Lower leg skin (tissue), 4 donors: ENCODE measurements at regions not wholly inside any gene's neighbourhood (a gene's known extent, or its start where the extent isn't known, plus 50 kb on each side); places are given as distances from the start of the nearest gene placed in this dataset.

ENCODE experiments used
- DNase-seq, 2 donors: peaks; one replicate each; pipeline ENCODE4 v3.0.0-alpha.2; 2019; ENCODE audit warnings: low spot score in 2 of 2
- H3K4me3 ChIP-seq: fragments of 200-600 bp; sonication (generic); 2 replicates; pipeline ENCODE4 v1.5.1; 2017; ENCODE audit warnings: mild to moderate bottlenecking, low read depth; ENCODE audit not compliant: poor library complexity, severe bottlenecking
- CTCF ChIP-seq, 3 donors: fragments of 450-650 bp; IDR thresholded peaks; one replicate each; pipeline ENCODE4 v1.5.1; 2016; ENCODE audit warnings: antibody characterized with exemption in 3 of 3, mild to moderate bottlenecking in 3 of 3, moderate library complexity in 2 of 3
- POLR2A ChIP-seq, 2 donors: fragments of 450-650 bp; IDR thresholded peaks; one replicate each; pipeline ENCODE4 v1.6.1; 2016 to 2017; ENCODE audit warnings: antibody characterized with exemption in 2 of 2, mild to moderate bottlenecking in 1 of 2, moderate library complexity in 1 of 2
- WGBS, 2 donors: methylation state at CpG; one replicate each; pipeline ENCODE4 v1.1.5; 2018; 5-methylcytosine and 5-hydroxymethylcytosine counted together
- intact Hi-C: fragments of 100-400 bp; cut with DNase I; formaldehyde crosslinking; loops from one replicate; pipeline ENCODE4 v1.15.0; 2023; ENCODE audit warnings: low total_unique reads

GRCh38 chr10:77695186-77695585 is 57.6 kb upstream of the KCNMA1 start:
- no peak for TF ChIP-seq POLR2A (IDR thresholded peaks at IDR 0.05)
- no peak for TF ChIP-seq CTCF (IDR thresholded peaks at IDR 0.05)
- no peak for DNase-seq
- intact Hi-C loops: no loop called here
- WGBS, 2 donors: 80 to 82% methylated on average over 1 of the region's 1 CpG
- no peak overlapping the region for H3K4me3 ChIP-seq

- peak in 1 of 2 donors; percentile 48 for DNase-seq
- H3K4me3 ChIP-seq: no peak overlapping the region
- TF ChIP-seq CTCF (IDR thresholded peaks at IDR 0.05): no peak
- no peak for TF ChIP-seq POLR2A (IDR thresholded peaks at IDR 0.05)
- intact Hi-C loops: no loop called here
- 70 to 86% methylated on average over 3 of the region's 3 CpGs for WGBS, 2 donors
These were observed 55.2 kb upstream of the KCNMA1 start for GRCh38 chr10:77692782-77693181.

GRCh38 chr10:77689339-77689738 is 51.7 kb upstream of the KCNMA1 start:
- TF ChIP-seq POLR2A (IDR thresholded peaks at IDR 0.05) (no peak), CTCF (IDR thresholded peaks at IDR 0.05) (no peak)
- H3K4me3 ChIP-seq: no peak overlapping the region
- DNase-seq: peak in 1 of 2 donors; percentile 48
- WGBS, 2 donors: 76 to 77% methylated on average over 5 of the region's 5 CpGs
- intact Hi-C loops: no loop called here

- DNase-seq: no peak
- no peak overlapping the region for H3K4me3 ChIP-seq
- no peak for TF ChIP-seq CTCF (IDR thresholded peaks at IDR 0.05)
- TF ChIP-seq POLR2A (IDR thresholded peaks at IDR 0.05): no peak
- intact Hi-C loops: no loop called here
- 88 to 89% methylated on average over 2 of the region's 2 CpGs for WGBS, 2 donors
These were observed 50.0 kb upstream of the KCNMA1 start for GRCh38 chr10:77687621-77688020.
